ENCODE measurements at regions not wholly inside any gene's neighbourhood (a gene's known extent, or its start where the extent isn't known, plus 50 kb on each side); places are given as distances from the start of the nearest gene placed in this dataset.

DNA sequence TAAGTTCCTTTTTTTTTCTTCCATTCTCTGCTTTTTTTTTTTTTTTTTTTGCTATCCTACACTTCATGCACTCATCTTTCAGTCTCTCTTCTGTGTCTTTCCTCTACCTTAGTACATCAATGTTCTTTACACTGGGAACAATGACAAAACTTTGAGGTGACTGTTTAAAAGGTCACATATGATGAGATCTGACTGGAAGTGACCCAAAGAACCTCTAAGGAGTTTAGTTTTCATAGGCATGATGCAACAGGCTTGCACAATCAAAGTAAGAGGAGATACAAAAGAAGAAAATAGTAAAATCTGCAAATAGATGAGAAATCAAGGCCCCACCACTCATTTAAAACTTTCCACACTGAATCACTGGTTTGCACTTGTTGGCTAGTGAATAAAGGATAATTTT is 840.8 kb downstream of the TBC1D32 start:
- no peak for DNase-seq (ENCODE audit: low spot score in 2 of 2)
- intact Hi-C loops (cut with DNase I; ENCODE audit: low total_unique reads): no loop called here
- H3K4me3 ChIP-seq (ENCODE audit: low read depth, poor library complexity, severe bottlenecking): no peak overlapping the region
- TF ChIP-seq, protein P1, sequence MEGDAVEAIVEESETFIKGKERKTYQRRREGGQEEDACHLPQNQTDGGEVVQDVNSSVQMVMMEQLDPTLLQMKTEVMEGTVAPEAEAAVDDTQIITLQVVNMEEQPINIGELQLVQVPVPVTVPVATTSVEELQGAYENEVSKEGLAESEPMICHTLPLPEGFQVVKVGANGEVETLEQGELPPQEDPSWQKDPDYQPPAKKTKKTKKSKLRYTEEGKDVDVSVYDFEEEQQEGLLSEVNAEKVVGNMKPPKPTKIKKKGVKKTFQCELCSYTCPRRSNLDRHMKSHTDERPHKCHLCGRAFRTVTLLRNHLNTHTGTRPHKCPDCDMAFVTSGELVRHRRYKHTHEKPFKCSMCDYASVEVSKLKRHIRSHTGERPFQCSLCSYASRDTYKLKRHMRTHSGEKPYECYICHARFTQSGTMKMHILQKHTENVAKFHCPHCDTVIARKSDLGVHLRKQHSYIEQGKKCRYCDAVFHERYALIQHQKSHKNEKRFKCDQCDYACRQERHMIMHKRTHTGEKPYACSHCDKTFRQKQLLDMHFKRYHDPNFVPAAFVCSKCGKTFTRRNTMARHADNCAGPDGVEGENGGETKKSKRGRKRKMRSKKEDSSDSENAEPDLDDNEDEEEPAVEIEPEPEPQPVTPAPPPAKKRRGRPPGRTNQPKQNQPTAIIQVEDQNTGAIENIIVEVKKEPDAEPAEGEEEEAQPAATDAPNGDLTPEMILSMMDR (IDR thresholded peaks at IDR 0.05): no peak
- no peak for TF ChIP-seq POLR2A (IDR thresholded peaks at IDR 0.05)

DNA sequence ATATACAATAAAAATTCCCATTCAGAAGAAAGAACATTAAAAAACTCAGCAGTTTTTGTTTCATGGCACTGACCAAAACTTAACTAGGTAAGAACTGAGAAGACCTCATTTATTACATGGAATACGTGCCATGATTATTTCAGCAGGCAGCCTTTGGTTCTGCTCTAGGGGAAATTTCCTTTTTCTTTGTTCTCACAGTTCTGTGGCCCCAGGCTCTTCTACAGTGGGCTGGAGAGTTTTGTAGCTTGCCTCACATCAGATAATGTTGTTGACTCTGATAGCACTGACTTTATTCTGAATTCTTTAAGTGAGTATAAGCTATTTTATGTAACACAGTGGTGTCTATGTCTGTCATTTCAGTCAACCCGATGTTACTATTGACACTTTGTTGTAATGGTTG is 844.3 kb downstream of the TBC1D32 start:
- TF ChIP-seq, protein P1 (IDR thresholded peaks at IDR 0.05): no peak
- no peak for TF ChIP-seq POLR2A (IDR thresholded peaks at IDR 0.05)
- intact Hi-C loops (cut with DNase I; ENCODE audit: low total_unique reads): no loop called here
- DNase-seq (ENCODE audit: low spot score in 2 of 2): no peak
- H3K4me3 ChIP-seq (ENCODE audit: low read depth, poor library complexity, severe bottlenecking): no peak overlapping the region
- WGBS, 2 donors: 69 to 75% methylated on average over 2 of the region's 2 CpGs

DNA sequence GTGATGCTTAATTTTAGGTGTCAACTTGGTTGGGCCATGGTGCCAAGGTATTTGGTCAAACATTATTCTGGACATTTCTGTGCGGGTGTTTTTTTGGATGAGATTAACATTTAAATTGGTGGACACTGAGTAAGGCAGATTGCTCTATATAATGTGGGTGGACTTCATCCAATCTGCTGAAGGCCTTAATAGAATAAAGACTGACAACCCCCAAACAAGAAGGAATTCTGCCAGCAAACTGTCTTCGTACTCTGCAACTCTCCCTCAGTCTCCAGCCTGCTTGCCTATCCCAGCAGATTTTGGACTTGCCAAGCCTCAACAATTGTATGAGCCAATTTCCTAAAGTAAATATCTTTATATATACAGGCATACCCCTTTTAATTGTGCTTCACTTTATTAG is 850.1 kb downstream of the TBC1D32 start:
- no peak overlapping the region for H3K4me3 ChIP-seq (ENCODE audit: low read depth, poor library complexity, severe bottlenecking)
- intact Hi-C loops (cut with DNase I; ENCODE audit: low total_unique reads): no loop called here
- DNase-seq (ENCODE audit: low spot score in 2 of 2): no peak
- 58 to 68% methylated on average over 2 of the region's 2 CpGs for WGBS, 2 donors
- TF ChIP-seq POLR2A (IDR thresholded peaks at IDR 0.05): no peak
- TF ChIP-seq, protein P1 (IDR thresholded peaks at IDR 0.05): no peak

GRCh38 chr6:120478650-120479049 is 855.6 kb downstream of the TBC1D32 start:
- 66 to 82% methylated on average over 1 of the region's 1 CpG for WGBS, 2 donors
- no peak for DNase-seq (ENCODE audit: low spot score in 2 of 2)
- intact Hi-C loops (cut with DNase I; ENCODE audit: low total_unique reads): no loop called here
- no peak overlapping the region for H3K4me3 ChIP-seq (ENCODE audit: low read depth, poor library complexity, severe bottlenecking)
- TF ChIP-seq, protein P1 (IDR thresholded peaks at IDR 0.05): no peak
- TF ChIP-seq POLR2A (IDR thresholded peaks at IDR 0.05): no peak

DNA sequence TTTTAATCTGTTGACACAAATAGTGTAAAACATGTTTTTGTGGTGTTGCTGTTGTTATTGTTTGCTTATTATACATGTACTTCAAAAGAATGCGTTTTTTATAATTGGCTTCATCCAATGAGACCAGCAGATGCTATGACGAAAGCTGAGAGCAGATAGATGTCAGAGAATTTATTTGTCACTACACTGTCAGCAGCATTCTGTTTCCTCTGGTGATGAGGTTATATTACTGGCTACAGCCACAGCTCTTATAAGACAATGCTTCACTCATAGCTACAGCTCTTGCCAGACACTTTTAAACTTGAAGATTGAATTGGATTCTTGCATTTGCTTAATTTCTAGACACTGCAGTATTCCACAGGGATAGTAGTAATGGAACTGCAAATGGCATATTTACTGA is 860.5 kb downstream of the TBC1D32 start:
- WGBS, 2 donors: 53 to 75% methylated on average over 2 of the region's 2 CpGs
- intact Hi-C loops (cut with DNase I; ENCODE audit: low total_unique reads): no loop called here
- no peak for DNase-seq (ENCODE audit: low spot score in 2 of 2)

GRCh38 chr6:120468486-120468885 is 865.8 kb downstream of the TBC1D32 start:
- DNase-seq (ENCODE audit: low spot score in 2 of 2): no peak
- intact Hi-C loops (cut with DNase I; ENCODE audit: low total_unique reads): no loop called here
- H3K4me3 ChIP-seq (ENCODE audit: low read depth, poor library complexity, severe bottlenecking): no peak overlapping the region
- TF ChIP-seq POLR2A (IDR thresholded peaks at IDR 0.05): no peak
- TF ChIP-seq, protein P1 (IDR thresholded peaks at IDR 0.05): no peak
- 65 to 80% methylated on average over 1 of the region's 1 CpG for WGBS, 2 donors

More for the DNA sequence above, 860.5 kb downstream of the TBC1D32 start:
- H3K4me3 ChIP-seq (ENCODE audit: low read depth, poor library complexity, severe bottlenecking): no peak overlapping the region
- TF ChIP-seq POLR2A (IDR thresholded peaks at IDR 0.05): no peak
- TF ChIP-seq, protein P1 (IDR thresholded peaks at IDR 0.05): no peak

Measured in lower leg skin (tissue), 4 donors.